Thoracic aorta (tissue), 2 donors: ENCODE measurements at regions not wholly inside any gene's neighbourhood (a gene's known extent, or its start where the extent isn't known, plus 50 kb on each side); places are given as distances from the start of the nearest gene placed in this dataset.

Experiments
- ATAC-seq: fragments of 150-250 bp; one replicate; pipeline ENCODE4 v1.8.0; 2017; ENCODE audit warnings: low read depth; ENCODE audit not compliant: insufficient number of reproducible peaks, low FRiP score
- DNase-seq: peaks from one replicate; pipeline ENCODE4 v3.0.0-alpha.2; 2020; ENCODE audit warnings: low spot score
- H3K27ac ChIP-seq, 2 donors: fragments of 200-600 bp; sonication (generic); 1 replicate in 1 of 2; 2 replicates in 1 of 2; pipeline ENCODE4 v1.5.1; 2016; ENCODE audit warnings: mild to moderate bottlenecking in 2 of 2, moderate library complexity in 2 of 2
- H3K27me3 ChIP-seq: fragments of 200-600 bp; sonication (generic); replicated peaks from 2 replicates; pipeline ENCODE4 v1.6.0; 2016; ENCODE audit warnings: mild to moderate bottlenecking; ENCODE audit not compliant: insufficient read depth
- H3K36me3 ChIP-seq: fragments of 200-600 bp; sonication (generic); one replicate; pipeline ENCODE4 v1.5.1; 2016
- H3K4me1 ChIP-seq, 2 donors: fragments of 200-600 bp; sonication (generic); 1 replicate in 1 of 2; 2 replicates in 1 of 2; pipeline versions ENCODE4 v1.5.1 to v1.6.0; 2016; ENCODE audit warnings: low read depth in 2 of 2, mild to moderate bottlenecking in 1 of 2; ENCODE audit not compliant: control insufficient read depth in 1 of 2
- H3K4me3 ChIP-seq: fragments of 200-600 bp; sonication (generic); 2 replicates; pipeline ENCODE4 v1.5.1; 2016; ENCODE audit warnings: mild to moderate bottlenecking
- H3K9me3 ChIP-seq: fragments of 200-600 bp; sonication (generic); 2 replicates; pipeline ENCODE4 v1.5.1; 2016
- TF ChIP-seq, protein P1 (sequence below): fragments of 200-600 bp; sonication (generic); IDR thresholded peaks from one replicate; pipeline ENCODE4 v1.5.1; 2019; ENCODE audit warnings: antibody characterized with exemption

DNA sequence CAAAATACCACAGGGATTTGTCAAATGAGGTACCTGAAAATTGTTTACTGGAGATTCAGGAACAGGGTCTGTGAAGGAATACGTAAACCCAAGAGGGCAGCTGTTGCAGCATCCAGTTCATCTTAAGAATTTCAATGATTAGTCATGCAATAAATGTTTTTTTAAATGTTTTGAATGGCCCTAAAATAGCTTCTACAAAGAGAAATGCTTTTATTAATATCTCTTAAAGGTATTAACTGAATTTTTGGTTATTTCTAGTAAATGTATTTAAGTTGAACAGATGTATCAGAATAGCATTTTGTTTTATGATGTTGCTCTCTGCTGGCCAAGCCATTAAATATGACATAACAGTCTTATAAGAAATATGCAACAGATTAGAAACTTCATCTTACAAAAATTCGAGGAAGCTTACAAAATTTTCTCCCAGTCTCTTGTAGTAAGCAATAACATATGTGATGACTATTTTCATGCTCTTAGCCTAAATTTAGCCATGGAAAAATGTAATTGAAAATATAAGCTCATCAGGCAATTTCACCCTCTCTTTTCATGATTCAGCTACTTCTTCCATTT lies 863.9 kb downstream of the SUCLG1 start:
- TF ChIP-seq, protein P1, sequence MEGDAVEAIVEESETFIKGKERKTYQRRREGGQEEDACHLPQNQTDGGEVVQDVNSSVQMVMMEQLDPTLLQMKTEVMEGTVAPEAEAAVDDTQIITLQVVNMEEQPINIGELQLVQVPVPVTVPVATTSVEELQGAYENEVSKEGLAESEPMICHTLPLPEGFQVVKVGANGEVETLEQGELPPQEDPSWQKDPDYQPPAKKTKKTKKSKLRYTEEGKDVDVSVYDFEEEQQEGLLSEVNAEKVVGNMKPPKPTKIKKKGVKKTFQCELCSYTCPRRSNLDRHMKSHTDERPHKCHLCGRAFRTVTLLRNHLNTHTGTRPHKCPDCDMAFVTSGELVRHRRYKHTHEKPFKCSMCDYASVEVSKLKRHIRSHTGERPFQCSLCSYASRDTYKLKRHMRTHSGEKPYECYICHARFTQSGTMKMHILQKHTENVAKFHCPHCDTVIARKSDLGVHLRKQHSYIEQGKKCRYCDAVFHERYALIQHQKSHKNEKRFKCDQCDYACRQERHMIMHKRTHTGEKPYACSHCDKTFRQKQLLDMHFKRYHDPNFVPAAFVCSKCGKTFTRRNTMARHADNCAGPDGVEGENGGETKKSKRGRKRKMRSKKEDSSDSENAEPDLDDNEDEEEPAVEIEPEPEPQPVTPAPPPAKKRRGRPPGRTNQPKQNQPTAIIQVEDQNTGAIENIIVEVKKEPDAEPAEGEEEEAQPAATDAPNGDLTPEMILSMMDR = no peak
- H3K27ac ChIP-seq = no peak overlapping the region
- DNase-seq (no peak), ATAC-seq (no peak)
- H3K9me3 ChIP-seq = no peaks in the 10 kb centered on the region
- H3K4me1 ChIP-seq = no peaks in the 10 kb centered on the region
- H3K36me3 ChIP-seq = no peaks in the 10 kb centered on the region
- no peak overlapping the region for H3K4me3 ChIP-seq
- H3K27me3 ChIP-seq = no peaks in the 10 kb centered on the region

- no peak for ATAC-seq
- H3K36me3 ChIP-seq = no peaks in the 10 kb centered on the region
- H3K9me3 ChIP-seq = no peaks in the 10 kb centered on the region
- no peaks in the 10 kb centered on the region for H3K4me1 ChIP-seq
- H3K27me3 ChIP-seq = no peaks in the 10 kb centered on the region
- H3K27ac ChIP-seq = no peak overlapping the region
- DNase-seq = no peak
- TF ChIP-seq, protein P1 = no peak
- no peak overlapping the region for H3K4me3 ChIP-seq
These were observed 864.6 kb downstream of the SUCLG1 start for GRCh38 chr2:83594241-83595120.

GRCh38 chr2:83587309-83587708 lies 871.8 kb downstream of the SUCLG1 start:
- no peak for ATAC-seq
- H3K9me3 ChIP-seq = no peaks in the 10 kb centered on the region
- no peak for DNase-seq
- H3K4me1 ChIP-seq = no peaks in the 10 kb centered on the region
- no peak overlapping the region for H3K27ac ChIP-seq
- no peaks in the 10 kb centered on the region for H3K27me3 ChIP-seq
- TF ChIP-seq, protein P1 = no peak
- no peak overlapping the region for H3K4me3 ChIP-seq
- no peaks in the 10 kb centered on the region for H3K36me3 ChIP-seq

DNA sequence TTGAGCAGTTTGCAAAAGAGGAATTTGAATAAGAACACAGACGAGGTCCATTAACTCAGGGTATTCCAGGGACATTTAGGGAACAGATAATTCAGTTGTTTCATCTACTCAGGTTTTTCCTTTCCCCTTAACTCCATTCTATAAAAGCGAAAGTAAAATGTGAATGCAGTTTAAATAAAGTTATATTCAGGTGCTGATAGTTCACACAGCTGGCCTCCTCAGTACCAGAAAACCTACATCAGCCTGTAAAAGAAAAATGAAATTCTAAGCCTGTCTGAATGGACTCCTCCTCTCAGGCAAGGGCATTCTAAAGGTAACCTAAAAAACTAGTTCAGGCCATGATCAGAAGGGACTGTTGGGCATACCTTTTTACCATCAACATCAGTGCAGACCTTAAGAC lies 873.8 kb downstream of the SUCLG1 start:
- no peaks in the 10 kb centered on the region for H3K27me3 ChIP-seq

DNA sequence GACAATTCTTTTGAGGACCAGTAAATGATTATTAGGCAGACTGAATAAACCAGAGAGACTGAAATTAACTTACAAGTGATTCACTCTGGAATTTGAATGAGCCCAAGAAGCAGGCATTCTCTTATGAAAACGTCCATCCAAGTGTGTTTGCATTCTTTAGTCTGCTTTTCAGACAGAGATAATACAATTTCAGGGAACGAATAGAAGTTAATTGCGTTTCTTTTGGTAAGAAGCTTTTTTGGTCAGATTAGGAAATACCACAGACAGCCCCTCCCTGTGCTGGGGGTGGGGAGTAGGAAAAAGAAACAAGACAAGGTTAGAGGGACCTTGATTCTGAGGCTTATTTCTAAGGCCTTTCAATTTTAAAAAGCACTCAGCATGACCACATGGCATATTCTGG lies 874.4 kb downstream of the SUCLG1 start:
- DNase-seq (no peak), ATAC-seq (no peak)
- no peak overlapping the region for H3K4me3 ChIP-seq
- TF ChIP-seq, protein P1 = no peak
- no peaks in the 10 kb centered on the region for H3K27me3 ChIP-seq
- H3K36me3 ChIP-seq = no peaks in the 10 kb centered on the region
- H3K4me1 ChIP-seq = no peaks in the 10 kb centered on the region
- no peak overlapping the region for H3K27ac ChIP-seq
- H3K9me3 ChIP-seq = no peaks in the 10 kb centered on the region

More for the DNA sequence above, 873.8 kb downstream of the SUCLG1 start:
- Histone ChIP-seq H3K9me3 (no peaks in the 10 kb centered on the region), H3K4me3 (no peak overlapping the region), H3K27ac (no peak overlapping the region), H3K4me1 (no peaks in the 10 kb centered on the region), H3K36me3 (no peaks in the 10 kb centered on the region)
- ATAC-seq (no peak), DNase-seq (no peak)
- TF ChIP-seq, protein P1 = no peak
